GM18520 (cell line): ENCODE measurements at regions not wholly inside any gene's neighbourhood (a gene's known extent, or its start where the extent isn't known, plus 50 kb on each side); places are given as distances from the start of the nearest gene placed in this dataset.
"Not testable (repeated sequence)": the region's sequence is repeated elsewhere in the genome, so short reads cannot be mapped to it uniquely, and the experiment has no call there.

Experiments used
- ATAC-seq: cut with Tn5 transposase; IDR thresholded peaks from one replicate; pipeline ENCODE4 v1.9.1; 2021; ENCODE audit not compliant: unreplicated experiment

- no peak for ATAC-seq
Observed at GRCh38 chr10:124324856-124325632, 93.7 kb downstream of the OAT start.

- no peak for ATAC-seq
Observed at GRCh38 chr10:124324451-124324850, 94.3 kb downstream of the OAT start.

DNA sequence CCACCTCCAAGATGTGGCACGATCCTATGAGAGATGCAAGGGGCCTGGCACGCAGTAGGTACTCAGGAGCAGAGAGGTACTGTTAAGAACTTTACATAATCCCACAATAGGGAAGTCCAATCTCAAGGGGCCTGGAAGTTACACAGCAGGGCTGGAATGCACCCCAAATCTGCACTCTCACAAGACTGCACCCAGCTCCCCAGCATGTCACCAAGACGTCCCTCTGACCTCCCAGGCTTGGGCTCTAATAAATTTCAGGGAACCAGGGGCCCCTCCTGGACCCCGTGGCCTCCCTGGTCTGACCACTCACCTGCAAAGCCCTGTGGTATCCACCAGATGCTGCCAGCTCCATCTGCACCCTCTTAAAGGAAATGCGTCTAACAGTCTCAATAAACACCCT is 94.9 kb downstream of the OAT start:
- ATAC-seq, result no peak

GRCh38 chr10:124323111-124323725 is 95.5 kb downstream of the OAT start:
- no peak for ATAC-seq

DNA sequence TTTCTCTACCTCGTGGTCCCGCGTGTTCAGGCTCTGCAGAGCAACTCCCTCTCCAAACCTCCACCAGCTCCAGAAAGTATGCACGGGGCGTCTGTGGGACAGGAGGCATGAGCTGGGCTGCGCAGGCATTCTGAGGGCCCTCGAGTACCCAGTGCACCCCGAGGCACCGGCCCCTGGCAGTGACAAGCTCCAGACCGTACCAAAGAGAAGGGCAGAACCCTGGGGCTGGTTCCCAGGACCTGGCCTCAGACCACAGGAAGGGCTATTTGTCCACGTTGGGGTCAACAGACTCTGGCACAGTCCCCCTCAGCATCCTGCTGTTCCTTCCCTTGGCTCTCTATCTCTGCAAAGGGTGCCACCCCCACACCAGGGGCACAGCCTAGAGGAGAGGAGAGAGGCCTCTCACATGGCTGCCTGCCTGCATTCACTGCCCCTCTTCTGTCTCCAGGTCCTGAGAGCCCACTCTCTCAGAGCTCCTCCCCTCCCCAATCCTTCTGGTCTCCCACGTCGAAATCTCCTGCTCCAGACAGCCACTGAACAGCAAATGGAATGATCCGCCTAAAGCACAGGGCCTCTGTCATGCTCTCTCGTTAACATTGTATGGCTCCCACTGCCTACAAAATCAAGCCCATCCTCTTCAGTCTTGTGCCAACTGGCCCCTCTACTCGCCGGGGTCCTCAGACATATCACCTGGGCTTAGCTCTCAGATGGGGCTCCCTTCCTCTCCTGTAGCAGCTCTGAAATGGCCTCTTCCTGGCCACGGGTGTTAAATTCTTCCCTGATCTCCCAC is 96.3 kb downstream of the OAT start:
- no peak for ATAC-seq

- no peak for ATAC-seq
Observed at GRCh38 chr10:124321433-124322089, 97.2 kb downstream of the OAT start.

DNA sequence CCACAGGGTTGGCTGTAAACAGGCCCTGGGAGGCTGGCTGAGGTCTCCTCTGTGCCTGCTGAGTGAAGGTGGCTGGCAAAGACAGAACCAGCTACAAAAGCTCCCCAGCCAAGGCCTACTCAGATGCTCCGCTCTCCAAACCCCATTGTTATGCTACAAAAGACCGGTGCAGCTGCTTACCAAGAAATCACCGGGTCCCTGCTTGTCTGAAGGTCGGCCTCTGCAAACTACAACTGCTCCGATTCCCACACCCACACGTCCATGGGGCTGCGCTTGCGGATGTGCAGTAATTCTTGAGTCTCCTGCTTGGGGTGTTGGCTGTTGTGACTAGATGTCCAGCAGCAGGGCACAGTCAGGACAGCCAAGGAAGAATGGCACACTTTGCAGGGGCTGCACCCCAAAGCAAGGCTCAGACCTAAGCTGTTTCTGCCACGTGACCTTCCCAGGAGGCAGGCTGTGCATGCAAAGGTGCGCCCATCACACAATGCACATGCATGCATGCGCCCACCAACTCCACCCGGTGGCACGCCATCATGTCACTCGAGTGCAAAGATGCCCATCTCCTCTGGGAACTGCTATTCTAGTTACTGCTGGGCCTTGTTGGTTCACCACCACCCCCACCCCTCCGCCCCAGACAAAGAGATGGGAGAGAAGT is 97.8 kb downstream of the OAT start:
- ATAC-seq, result no peak

GRCh38 chr10:124319926-124320391 is 98.8 kb downstream of the OAT start:
- ATAC-seq, result no peak

GRCh38 chr10:124319520-124319919 is 99.2 kb downstream of the OAT start:
- ATAC-seq, result not testable (repeated sequence)

- ATAC-seq, result no peak
Observed at GRCh38 chr10:124318811-124319210, 99.9 kb downstream of the OAT start.

DNA sequence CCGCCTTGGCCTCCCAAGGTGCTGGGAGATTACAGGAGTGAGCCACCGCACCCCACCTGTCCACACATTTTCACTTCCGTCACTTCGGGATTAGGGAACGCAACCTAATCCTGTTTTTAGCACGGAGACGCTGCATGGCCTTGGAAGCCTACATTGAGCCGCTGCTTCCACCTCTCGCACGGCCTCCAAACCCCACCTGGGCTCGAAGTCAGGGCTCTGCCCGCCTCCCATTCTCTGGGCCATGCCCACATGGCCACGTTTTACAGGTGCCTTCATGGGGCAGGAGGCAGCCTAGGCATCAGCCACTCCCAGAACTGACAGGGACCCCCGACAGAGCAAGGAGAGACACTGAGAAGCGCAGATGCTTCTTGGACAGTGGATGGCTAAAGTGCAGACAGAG is 100.6 kb downstream of the OAT start:
- no peak for ATAC-seq

GRCh38 chr10:124316326-124316725 is 102.4 kb downstream of the OAT start:
- no peak for ATAC-seq

DNA sequence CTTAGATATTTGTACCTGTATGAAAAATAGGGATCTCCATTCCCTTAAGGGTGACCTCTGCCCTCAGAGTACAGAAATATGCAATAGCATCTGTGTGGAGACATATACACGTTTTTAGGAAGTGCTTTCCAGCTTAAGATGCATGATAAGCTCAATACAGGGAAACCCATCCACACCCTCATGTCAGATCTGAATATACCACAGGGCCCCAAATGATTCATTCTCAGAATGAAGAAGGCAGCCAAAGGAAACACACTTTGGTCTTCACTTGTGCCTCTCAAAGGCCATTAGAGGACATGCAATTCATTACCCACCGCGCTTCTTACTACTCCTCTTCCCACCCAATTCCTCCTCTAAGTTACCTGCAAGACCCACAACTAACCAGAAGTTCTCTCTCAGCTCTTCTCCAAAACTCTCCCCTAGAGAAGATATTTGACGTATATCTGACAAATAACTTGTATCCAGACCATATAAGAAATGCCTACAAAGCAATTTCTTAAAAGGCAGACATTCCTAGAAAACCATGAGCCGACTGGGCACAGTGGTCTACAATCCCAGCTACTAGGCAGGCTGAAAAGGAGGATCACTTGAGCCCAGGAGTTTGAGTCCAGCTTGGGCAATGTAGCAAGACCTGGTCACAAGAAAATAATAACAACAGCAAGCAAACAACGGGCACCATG is 103.0 kb downstream of the OAT start:
- ATAC-seq, result no peak

- ATAC-seq, result no peak
Observed at GRCh38 chr10:124313374-124313773, 105.3 kb downstream of the OAT start.

GRCh38 chr10:124308811-124309210 is 109.9 kb downstream of the OAT start:
- no peak for ATAC-seq

DNA sequence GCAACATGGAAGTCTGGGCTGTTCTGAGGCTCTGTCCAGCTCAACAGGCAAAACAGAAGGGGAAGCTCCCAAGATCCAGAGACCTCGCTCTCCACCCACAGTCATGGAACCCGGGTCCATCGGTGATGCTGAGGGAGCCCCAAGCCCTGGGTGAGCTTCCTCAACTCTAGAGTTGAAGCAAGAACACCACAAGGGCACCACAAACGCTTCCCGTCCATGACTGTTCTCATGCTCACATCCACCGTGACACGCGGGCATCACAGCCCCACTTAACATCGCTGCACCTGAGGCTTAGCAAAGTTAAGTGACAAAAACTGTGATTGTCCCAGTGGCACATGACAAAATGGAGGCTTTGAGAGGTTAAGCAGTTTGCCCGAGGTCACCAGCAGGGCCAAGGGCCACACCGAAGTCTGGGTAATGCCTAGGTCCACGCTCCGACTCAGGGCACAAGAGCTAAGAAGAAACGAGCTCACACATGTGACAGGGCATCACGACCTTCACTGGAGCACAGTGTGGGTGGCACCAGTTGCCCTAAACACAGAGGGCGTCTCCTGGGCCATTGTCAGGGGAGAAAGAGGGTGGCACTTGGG is 110.6 kb downstream of the OAT start:
- no peak for ATAC-seq

DNA sequence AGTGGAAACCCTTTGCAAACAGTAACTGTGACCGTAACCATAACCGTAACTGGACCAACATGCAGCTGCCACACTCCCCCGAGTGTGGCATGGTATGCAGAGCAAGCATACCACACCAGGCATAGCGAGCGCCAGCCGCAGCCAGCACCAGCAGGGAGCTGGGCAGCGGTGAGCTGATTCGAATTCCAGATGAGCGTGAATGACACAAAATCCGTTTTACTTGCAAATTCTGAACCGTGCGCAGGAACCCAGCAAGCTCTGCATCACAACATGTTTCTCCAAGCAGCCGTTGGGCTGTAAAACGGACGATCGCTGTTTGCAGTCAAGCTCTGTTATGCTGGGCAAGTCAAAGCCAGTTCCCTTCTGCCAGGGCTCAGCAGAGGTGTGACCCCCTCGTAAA is 111.1 kb downstream of the OAT start:
- no peak for ATAC-seq

DNA sequence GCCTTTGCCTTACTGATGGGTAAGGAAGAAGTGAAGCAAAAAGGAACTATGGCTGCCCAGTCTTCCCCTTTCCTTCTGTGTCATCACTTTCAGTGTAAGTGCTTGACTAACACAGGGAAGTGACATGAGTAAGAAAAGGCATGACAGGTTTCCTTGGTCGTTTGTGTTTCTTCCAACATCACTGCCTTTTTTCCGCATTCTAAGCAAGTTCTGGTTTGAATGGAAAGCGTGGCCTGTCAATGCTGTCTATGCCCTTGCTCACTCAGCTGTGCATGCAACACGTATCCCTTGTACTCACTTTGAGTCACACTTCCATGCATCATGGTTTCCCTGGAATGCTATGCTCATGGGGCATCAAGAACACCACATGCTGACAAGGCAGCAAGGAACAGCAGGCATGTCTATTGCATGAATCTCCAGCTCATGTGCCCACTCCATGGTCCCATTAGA is 111.8 kb downstream of the OAT start:
- no peak for ATAC-seq

- no peak for ATAC-seq
Observed at GRCh38 chr10:124306520-124306919, 112.2 kb downstream of the OAT start.

GRCh38 chr10:124305984-124306383 is 112.7 kb downstream of the OAT start:
- no peak for ATAC-seq
